ENCODE measurements at regions not wholly inside any gene's neighbourhood (a gene's known extent, or its start where the extent isn't known, plus 50 kb on each side); places are given as distances from the start of the nearest gene placed in this dataset.

GRCh38 chr9:124198331-124198730, 59.4 kb upstream of the NEK6 start:
- TF ChIP-seq, protein P1, sequence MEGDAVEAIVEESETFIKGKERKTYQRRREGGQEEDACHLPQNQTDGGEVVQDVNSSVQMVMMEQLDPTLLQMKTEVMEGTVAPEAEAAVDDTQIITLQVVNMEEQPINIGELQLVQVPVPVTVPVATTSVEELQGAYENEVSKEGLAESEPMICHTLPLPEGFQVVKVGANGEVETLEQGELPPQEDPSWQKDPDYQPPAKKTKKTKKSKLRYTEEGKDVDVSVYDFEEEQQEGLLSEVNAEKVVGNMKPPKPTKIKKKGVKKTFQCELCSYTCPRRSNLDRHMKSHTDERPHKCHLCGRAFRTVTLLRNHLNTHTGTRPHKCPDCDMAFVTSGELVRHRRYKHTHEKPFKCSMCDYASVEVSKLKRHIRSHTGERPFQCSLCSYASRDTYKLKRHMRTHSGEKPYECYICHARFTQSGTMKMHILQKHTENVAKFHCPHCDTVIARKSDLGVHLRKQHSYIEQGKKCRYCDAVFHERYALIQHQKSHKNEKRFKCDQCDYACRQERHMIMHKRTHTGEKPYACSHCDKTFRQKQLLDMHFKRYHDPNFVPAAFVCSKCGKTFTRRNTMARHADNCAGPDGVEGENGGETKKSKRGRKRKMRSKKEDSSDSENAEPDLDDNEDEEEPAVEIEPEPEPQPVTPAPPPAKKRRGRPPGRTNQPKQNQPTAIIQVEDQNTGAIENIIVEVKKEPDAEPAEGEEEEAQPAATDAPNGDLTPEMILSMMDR (IDR thresholded peaks at IDR 0.05; ENCODE audit: insufficient read depth, low read length, poor library complexity, severe bottlenecking): no peak
- no peak for TF ChIP-seq EZH2phosphoT487 (conservative IDR thresholded peaks at IDR 0.05; ENCODE audit: low read length)

Data from SU-DHL-6 (cell line).